Amniotic epithelial cell (primary cell): ENCODE measurements at regions not wholly inside any gene's neighbourhood (a gene's known extent, or its start where the extent isn't known, plus 50 kb on each side); places are given as distances from the start of the nearest gene placed in this dataset.
"Not testable (repeated sequence)": the region's sequence is repeated elsewhere in the genome, so short reads cannot be mapped to it uniquely, and the experiment has no call there.

Experiments used
- DNase-seq: peaks from one replicate; pipeline ENCODE4 v3.0.0-alpha.2; 2010; ENCODE audit warnings: low read depth

- DNase-seq = no peak
Measured at GRCh38 chr2:185265747-185266146, 472.9 kb upstream of the FSIP2 start.

- no peak for DNase-seq
Measured at GRCh38 chr2:185268651-185269050, 470.0 kb upstream of the FSIP2 start.

- DNase-seq = no peak
Measured at GRCh38 chr2:185274718-185275484, 463.7 kb upstream of the FSIP2 start.

GRCh38 chr2:185275979-185276378 is 462.6 kb upstream of the FSIP2 start:
- DNase-seq = not testable (repeated sequence)

- DNase-seq = no peak
Measured at GRCh38 chr2:185278761-185279160, 459.8 kb upstream of the FSIP2 start.

- DNase-seq = peak; percentile 40
Measured at GRCh38 chr2:185279999-185280398, 458.6 kb upstream of the FSIP2 start.

GRCh38 chr2:185284696-185285095 is 453.9 kb upstream of the FSIP2 start:
- DNase-seq = peak; percentile 28

GRCh38 chr2:185290012-185290411 is 448.6 kb upstream of the FSIP2 start:
- DNase-seq = not testable (repeated sequence)

GRCh38 chr2:185291035-185291647 is 447.5 kb upstream of the FSIP2 start:
- peak; percentile 62 for DNase-seq

GRCh38 chr2:185299867-185300266 is 438.7 kb upstream of the FSIP2 start:
- no peak for DNase-seq

GRCh38 chr2:185306119-185306518 is 432.5 kb upstream of the FSIP2 start:
- no peak for DNase-seq

GRCh38 chr2:185316383-185316782 is 422.2 kb upstream of the FSIP2 start:
- peak; percentile 3 for DNase-seq

GRCh38 chr2:185318271-185318724 is 420.3 kb upstream of the FSIP2 start:
- peak; percentile 61 for DNase-seq

GRCh38 chr2:185335879-185336278 is 402.7 kb upstream of the FSIP2 start:
- DNase-seq = no peak

- no peak for DNase-seq
Measured at GRCh38 chr2:185337033-185337432, 401.6 kb upstream of the FSIP2 start.

GRCh38 chr2:185338104-185338503 is 400.5 kb upstream of the FSIP2 start:
- DNase-seq = peak; percentile 43

GRCh38 chr2:185347445-185347844 is 391.2 kb upstream of the FSIP2 start:
- no peak for DNase-seq

- DNase-seq = no peak
Measured at GRCh38 chr2:185360776-185361175, 377.8 kb upstream of the FSIP2 start.

GRCh38 chr2:185372188-185372587 is 366.4 kb upstream of the FSIP2 start:
- peak; percentile 78 for DNase-seq

GRCh38 chr2:185373229-185373628 is 365.4 kb upstream of the FSIP2 start:
- no peak for DNase-seq

GRCh38 chr2:185374878-185375277 is 363.7 kb upstream of the FSIP2 start:
- DNase-seq = no peak

GRCh38 chr2:185375731-185376130 is 362.9 kb upstream of the FSIP2 start:
- no peak for DNase-seq

- peak; percentile 30 for DNase-seq
Measured at GRCh38 chr2:185381631-185382030, 357.0 kb upstream of the FSIP2 start.
